ENCODE measurements at regions not wholly inside any gene's neighbourhood (a gene's known extent, or its start where the extent isn't known, plus 50 kb on each side); places are given as distances from the start of the nearest gene placed in this dataset.

DNA sequence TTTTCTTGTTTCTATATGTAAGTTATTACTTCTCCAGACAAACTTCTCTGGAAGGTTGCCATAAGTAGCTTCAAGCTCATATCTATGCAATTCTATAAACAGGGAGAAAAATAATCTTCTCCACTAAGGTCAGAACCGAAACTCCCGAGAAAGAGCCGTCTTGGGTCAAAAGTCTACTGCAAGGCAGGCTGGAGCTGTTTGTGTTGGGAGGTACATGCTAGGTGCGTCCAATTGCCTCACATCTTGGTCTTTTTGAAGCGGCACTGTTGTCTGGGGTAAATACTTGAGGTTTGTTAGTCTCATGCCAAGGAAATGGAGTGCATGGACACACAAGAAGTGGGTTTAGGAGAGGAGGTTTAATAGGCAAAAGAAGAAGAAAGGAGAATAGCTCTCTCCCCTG is 674.7 kb upstream of the TMEM132C start (continued):
- TF ChIP-seq, protein P1, sequence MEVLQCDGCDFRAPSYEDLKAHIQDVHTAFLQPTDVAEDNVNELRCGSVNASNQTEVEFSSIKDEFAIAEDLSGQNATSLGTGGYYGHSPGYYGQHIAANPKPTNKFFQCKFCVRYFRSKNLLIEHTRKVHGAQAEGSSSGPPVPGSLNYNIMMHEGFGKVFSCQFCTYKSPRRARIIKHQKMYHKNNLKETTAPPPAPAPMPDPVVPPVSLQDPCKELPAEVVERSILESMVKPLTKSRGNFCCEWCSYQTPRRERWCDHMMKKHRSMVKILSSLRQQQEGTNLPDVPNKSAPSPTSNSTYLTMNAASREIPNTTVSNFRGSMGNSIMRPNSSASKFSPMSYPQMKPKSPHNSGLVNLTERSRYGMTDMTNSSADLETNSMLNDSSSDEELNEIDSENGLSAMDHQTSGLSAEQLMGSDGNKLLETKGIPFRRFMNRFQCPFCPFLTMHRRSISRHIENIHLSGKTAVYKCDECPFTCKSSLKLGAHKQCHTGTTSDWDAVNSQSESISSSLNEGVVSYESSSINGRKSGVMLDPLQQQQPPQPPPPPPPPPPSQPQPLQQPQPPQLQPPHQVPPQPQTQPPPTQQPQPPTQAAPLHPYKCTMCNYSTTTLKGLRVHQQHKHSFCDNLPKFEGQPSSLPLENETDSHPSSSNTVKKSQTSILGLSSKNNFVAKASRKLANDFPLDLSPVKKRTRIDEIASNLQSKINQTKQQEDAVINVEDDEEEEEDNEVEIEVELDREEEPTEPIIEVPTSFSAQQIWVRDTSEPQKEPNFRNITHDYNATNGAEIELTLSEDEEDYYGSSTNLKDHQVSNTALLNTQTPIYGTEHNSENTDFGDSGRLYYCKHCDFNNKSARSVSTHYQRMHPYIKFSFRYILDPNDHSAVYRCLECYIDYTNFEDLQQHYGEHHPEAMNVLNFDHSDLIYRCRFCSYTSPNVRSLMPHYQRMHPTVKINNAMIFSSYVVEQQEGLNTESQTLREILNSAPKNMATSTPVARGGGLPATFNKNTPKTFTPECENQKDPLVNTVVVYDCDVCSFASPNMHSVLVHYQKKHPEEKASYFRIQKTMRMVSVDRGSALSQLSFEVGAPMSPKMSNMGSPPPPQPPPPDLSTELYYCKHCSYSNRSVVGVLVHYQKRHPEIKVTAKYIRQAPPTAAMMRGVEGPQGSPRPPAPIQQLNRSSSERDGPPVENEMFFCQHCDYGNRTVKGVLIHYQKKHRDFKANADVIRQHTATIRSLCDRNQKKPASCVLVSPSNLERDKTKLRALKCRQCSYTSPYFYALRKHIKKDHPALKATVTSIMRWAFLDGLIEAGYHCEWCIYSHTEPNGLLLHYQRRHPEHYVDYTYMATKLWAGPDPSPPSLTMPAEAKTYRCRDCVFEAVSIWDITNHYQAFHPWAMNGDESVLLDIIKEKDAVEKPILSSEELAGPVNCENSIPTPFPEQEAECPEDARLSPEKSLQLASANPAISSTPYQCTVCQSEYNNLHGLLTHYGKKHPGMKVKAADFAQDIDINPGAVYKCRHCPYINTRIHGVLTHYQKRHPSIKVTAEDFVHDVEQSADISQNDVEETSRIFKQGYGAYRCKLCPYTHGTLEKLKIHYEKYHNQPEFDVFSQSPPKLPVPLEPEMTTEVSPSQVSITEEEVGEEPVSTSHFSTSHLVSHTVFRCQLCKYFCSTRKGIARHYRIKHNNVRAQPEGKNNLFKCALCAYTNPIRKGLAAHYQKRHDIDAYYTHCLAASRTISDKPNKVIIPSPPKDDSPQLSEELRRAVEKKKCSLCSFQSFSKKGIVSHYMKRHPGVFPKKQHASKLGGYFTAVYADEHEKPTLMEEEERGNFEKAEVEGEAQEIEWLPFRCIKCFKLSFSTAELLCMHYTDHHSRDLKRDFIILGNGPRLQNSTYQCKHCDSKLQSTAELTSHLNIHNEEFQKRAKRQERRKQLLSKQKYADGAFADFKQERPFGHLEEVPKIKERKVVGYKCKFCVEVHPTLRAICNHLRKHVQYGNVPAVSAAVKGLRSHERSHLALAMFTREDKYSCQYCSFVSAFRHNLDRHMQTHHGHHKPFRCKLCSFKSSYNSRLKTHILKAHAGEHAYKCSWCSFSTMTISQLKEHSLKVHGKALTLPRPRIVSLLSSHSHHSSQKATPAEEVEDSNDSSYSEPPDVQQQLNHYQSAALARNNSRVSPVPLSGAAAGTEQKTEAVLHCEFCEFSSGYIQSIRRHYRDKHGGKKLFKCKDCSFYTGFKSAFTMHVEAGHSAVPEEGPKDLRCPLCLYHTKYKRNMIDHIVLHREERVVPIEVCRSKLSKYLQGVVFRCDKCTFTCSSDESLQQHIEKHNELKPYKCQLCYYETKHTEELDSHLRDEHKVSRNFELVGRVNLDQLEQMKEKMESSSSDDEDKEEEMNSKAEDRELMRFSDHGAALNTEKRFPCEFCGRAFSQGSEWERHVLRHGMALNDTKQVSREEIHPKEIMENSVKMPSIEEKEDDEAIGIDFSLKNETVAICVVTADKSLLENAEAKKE (CRISPR knock-in tag; IDR thresholded peaks at IDR 0.05) = no peak
- TF ChIP-seq, protein P2, sequence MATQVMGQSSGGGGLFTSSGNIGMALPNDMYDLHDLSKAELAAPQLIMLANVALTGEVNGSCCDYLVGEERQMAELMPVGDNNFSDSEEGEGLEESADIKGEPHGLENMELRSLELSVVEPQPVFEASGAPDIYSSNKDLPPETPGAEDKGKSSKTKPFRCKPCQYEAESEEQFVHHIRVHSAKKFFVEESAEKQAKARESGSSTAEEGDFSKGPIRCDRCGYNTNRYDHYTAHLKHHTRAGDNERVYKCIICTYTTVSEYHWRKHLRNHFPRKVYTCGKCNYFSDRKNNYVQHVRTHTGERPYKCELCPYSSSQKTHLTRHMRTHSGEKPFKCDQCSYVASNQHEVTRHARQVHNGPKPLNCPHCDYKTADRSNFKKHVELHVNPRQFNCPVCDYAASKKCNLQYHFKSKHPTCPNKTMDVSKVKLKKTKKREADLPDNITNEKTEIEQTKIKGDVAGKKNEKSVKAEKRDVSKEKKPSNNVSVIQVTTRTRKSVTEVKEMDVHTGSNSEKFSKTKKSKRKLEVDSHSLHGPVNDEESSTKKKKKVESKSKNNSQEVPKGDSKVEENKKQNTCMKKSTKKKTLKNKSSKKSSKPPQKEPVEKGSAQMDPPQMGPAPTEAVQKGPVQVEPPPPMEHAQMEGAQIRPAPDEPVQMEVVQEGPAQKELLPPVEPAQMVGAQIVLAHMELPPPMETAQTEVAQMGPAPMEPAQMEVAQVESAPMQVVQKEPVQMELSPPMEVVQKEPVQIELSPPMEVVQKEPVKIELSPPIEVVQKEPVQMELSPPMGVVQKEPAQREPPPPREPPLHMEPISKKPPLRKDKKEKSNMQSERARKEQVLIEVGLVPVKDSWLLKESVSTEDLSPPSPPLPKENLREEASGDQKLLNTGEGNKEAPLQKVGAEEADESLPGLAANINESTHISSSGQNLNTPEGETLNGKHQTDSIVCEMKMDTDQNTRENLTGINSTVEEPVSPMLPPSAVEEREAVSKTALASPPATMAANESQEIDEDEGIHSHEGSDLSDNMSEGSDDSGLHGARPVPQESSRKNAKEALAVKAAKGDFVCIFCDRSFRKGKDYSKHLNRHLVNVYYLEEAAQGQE (IDR thresholded peaks at IDR 0.05; ENCODE audit: unreplicated experiment) = no peak
- no peak for TF ChIP-seq STAT1 (IDR thresholded peaks at IDR 0.05; ENCODE audit: unreplicated experiment)
- no peak for TF ChIP-seq JUNB (IDR thresholded peaks at IDR 0.05; ENCODE audit: unreplicated experiment)
- TF ChIP-seq CREB1 (CRISPR knock-in tag; IDR thresholded peaks at IDR 0.05; ENCODE audit: low read depth) = no peak
- TF ChIP-seq, protein P3, sequence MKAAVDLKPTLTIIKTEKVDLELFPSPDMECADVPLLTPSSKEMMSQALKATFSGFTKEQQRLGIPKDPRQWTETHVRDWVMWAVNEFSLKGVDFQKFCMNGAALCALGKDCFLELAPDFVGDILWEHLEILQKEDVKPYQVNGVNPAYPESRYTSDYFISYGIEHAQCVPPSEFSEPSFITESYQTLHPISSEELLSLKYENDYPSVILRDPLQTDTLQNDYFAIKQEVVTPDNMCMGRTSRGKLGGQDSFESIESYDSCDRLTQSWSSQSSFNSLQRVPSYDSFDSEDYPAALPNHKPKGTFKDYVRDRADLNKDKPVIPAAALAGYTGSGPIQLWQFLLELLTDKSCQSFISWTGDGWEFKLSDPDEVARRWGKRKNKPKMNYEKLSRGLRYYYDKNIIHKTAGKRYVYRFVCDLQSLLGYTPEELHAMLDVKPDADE (IDR thresholded peaks at IDR 0.05) = no peak
- TF ChIP-seq EZH2phosphoT487 (IDR thresholded peaks at IDR 0.05; ENCODE audit: unreplicated experiment) = no peak
